KBM-7 (cell line): ENCODE measurements at regions not wholly inside any gene's neighbourhood (a gene's known extent, or its start where the extent isn't known, plus 50 kb on each side); places are given as distances from the start of the nearest gene placed in this dataset.
"Not testable (repeated sequence)": the region's sequence is repeated elsewhere in the genome, so short reads cannot be mapped to it uniquely, and the experiment has no call there.

Experiments used
- DNase-seq: peaks from one replicate; pipeline ENCODE4 v3.0.0-alpha.2; 2015
- in situ Hi-C: fragments of 300-500 bp; cut with MboI; formaldehyde crosslinking; loops from 2 replicates; pipeline ENCODE4 v1.14.3; 2020; ENCODE audit warnings: low sequenced_read_pairs, low pct_unique_long_range_greater_than_20kb, mixed read lengths

- in situ Hi-C loops: no loop called here
- DNase-seq: no peak
Measured at GRCh38 chr20:6696001-6696400, 71.5 kb upstream of the BMP2 start.

- in situ Hi-C loops, DNase-seq: not testable (repeated sequence)
Measured at GRCh38 chr20:6693808-6694198, 73.7 kb upstream of the BMP2 start.

DNA sequence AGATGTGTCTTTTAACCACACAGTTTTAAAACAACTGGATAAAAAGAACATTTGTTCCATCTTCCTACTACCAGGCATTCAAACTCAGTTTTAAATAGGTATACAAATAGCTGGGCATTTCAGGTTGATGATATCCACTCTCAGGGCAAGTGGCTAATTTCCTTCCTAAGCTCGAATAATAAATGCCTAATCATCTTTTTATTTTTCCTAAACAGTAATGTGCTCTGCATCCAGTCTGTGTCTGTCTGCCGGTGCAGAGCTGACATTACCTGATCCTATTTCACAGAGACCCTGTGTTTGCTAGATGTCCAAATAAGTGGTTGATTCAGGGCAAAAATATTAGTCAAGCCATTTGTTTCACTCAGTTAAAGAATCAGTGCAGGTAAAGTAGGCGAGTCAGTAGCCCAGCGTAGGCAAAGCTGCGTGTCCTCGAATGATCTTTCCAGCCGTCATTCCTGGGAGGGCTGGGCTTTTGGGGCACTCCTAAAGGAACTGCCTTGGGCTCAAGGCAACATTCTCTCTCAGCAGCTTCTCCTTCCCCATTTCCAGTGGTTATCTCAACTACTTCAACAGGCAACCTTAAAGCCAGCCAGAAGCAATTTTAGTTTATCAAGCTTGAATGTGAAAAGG is 74.2 kb upstream of the BMP2 start:
- in situ Hi-C loops: no loop called here
- no peak for DNase-seq

GRCh38 chr20:6692566-6693173 is 74.8 kb upstream of the BMP2 start:
- DNase-seq: no peak
- in situ Hi-C loops: no loop called here

DNA sequence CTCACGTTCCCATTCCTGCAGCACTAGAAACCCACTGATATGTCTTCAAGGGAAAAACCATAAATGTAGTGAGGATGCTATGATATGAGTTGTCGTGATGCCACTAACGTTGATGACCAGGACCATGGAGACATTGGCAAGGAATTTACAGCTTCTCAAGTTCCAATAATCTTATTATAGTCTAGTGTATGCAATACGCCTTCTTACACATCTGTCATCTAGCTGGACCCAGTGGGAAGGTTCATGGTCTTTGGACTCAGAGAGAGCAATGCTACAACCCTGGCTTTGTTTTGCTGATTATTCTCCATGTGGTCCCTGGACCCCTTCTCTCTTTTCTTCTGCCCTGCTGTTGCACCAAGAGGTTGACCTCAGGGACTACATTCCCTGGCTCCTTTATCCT is 76.0 kb upstream of the BMP2 start:
- in situ Hi-C loops: no loop called here
- no peak for DNase-seq

DNA sequence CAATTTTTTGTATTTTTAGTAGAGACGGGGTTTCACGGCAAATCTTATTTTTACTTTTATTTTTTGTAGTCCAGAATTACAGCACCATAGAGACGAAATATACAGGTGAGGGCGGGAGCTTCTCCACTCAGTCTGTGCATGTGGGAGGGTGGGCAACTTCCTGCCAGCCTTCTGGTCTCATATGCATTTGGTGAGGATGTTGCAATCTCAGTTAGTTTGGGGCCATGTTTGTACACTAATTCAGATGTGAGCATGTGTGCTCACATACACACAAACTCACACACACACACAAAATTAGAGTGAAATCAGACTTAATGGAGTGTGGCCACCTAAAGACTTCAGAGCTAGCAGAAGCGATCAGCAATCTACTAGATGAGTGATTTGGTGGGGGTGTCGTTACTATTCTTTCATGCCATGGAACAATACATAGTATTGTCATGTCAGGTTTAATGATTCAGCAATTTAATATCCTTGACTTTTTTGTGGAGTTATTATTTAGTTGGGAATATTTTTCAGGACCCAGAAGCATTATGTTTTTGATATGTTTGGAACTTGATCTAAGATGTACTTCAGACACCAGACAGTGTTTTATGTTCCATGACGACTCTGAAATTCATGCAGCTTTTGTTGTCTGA is 78.0 kb upstream of the BMP2 start:
- in situ Hi-C loops: no loop called here
- DNase-seq: no peak

- DNase-seq: no peak
- in situ Hi-C loops: no loop called here
Measured at GRCh38 chr20:6686171-6686570, 81.3 kb upstream of the BMP2 start.

GRCh38 chr20:6685626-6686025 is 81.9 kb upstream of the BMP2 start:
- DNase-seq: no peak
- in situ Hi-C loops: no loop called here

DNA sequence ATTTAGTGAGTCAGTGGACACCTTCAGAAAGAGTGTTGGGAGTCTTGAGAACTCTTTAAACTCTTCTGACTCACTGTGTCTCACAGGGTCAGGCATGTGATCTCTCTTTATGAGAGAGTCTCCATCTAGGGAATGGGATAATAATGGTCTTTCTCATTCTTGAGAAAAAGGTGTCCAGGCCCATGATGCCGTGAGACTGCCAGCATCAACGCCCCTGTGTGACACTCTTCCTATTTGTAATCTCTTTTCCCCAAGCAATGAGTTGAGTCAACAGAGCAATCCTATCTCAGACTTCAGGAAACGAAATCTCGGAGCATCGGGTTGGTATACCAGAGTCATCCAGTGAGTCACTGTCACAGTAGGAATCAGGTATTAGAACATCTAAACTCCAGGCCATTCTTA is 82.3 kb upstream of the BMP2 start:
- no peak for DNase-seq
- in situ Hi-C loops: no loop called here

GRCh38 chr20:6683021-6683977 is 84.2 kb upstream of the BMP2 start:
- in situ Hi-C loops: no loop called here

DNA sequence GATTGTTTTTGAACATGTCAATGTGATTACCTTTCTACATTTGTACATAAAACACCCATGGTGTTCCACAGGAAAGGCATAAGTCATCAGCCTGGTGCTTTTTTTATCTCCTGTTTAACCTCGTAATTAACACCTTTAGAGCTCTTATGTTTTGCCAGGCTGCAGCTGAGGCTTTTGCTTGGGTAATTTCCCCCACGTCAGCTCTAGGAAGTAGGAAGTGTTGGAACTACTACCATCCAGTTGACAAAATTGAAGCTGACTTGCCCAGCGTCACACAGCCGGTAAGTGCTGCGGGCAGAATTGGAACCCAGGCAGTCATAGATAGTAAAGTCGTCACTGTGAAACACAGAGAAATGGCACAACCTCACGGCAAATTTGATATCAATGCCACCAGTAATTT is 86.6 kb upstream of the BMP2 start:
- no peak for DNase-seq
- in situ Hi-C loops: no loop called here

More at GRCh38 chr20:6683021-6683977, 84.2 kb upstream of the BMP2 start:
- DNase-seq: no peak

DNA sequence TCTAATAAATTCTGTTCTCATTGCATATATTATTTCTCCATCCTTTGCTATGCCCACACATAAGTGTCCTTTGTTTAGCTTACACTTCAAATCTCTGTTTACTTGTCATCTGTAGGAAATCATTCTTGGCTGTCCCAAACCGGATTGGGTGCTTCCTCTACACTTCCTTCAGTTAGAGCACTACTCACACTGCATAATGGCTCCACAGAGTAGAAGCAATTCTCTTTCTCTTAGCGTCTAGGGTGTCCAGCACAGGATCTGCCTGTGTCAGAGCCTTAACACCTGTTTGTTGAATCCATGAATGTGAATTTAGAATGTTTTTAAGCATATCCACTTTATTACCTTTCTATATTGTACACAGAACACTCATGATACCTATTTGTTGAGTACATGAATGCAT is 87.0 kb upstream of the BMP2 start:
- no peak for DNase-seq
- in situ Hi-C loops: no loop called here

GRCh38 chr20:6679086-6679485 is 88.4 kb upstream of the BMP2 start:
- DNase-seq: no peak
- in situ Hi-C loops: no loop called here

GRCh38 chr20:6678101-6678500 is 89.4 kb upstream of the BMP2 start:
- in situ Hi-C loops: no loop called here
- DNase-seq: no peak

GRCh38 chr20:6674831-6675230 is 92.7 kb upstream of the BMP2 start:
- DNase-seq: no peak
- in situ Hi-C loops: no loop called here

GRCh38 chr20:6673071-6673470 is 94.4 kb upstream of the BMP2 start:
- in situ Hi-C loops: no loop called here
- no peak for DNase-seq

DNA sequence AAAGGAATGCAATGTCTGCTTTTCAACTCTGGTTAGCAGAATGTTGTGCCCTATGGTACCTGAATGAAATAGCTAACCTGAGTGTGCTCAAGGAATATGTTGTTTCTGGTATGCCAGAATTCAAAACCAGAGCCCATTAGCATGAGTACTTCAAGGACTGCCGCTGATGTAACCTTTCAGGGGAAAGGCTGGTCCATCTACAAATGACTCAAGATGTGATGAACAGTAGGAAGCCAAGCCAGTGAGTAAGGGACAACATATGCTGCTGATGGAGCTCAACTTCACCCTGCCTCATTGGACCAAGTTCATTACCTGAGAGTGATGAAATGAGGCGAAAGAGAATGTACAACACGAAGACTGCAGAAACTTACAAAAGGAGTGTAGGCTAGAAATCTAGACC is 95.7 kb upstream of the BMP2 start:
- DNase-seq: no peak
- in situ Hi-C loops: no loop called here

DNA sequence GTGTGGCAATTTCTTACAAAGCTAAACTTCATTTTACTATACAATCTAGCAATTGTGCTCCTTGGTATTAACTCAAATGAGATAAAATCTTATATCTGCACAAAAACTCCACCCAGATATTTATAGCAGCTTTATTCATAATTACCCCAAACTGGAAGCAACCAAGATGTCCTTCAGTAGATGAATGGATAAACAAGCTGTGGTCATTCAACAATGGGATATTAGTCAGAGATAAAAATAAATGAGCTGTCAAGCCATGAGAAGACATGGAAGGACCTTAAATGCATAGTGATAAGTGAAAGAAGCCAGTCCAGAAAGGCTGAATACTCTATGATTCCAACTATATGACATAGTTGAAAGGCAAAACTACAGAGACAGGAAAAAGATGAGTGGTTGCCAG is 98.9 kb upstream of the BMP2 start:
- in situ Hi-C loops: no loop called here
- DNase-seq: no peak

GRCh38 chr20:6665621-6666355 is 101.7 kb upstream of the BMP2 start:
- in situ Hi-C loops: no loop called here
- DNase-seq: no peak
